SK-N-SH treated with all-trans-retinoic acid at 6 μM for 48 hours (cell line): ENCODE measurements at regions not wholly inside any gene's neighbourhood (a gene's known extent, or its start where the extent isn't known, plus 50 kb on each side); places are given as distances from the start of the nearest gene placed in this dataset.

ENCODE experiments used
- ATAC-seq: fragments of 200-7000 bp; cut with Tn5 transposase; 3 replicates; pipeline ENCODE4 v1.9.1; 2020; ENCODE audit warnings: mild to moderate bottlenecking, moderate library complexity
- ARNTL ChIP-seq: fragments of 450-650 bp; formaldehyde crosslinking; IDR thresholded peaks from 2 replicates; pipeline ENCODE4 v1.5.0; 2020; ENCODE audit warnings: low read depth, mild to moderate bottlenecking, moderate library complexity, borderline replicate concordance
- BACH2 ChIP-seq: fragments of 250-450 bp; sonication (Bioruptor Pico); IDR thresholded peaks from 2 replicates; pipeline ENCODE4 v1.9.0; 2021; ENCODE audit warnings: mild to moderate bottlenecking, borderline replicate concordance
- CREB5 ChIP-seq: fragments of 250-450 bp; sonication (Bioruptor Pico); IDR thresholded peaks from 2 replicates; pipeline ENCODE4 v1.5.1; 2020; ENCODE audit warnings: low read depth, mild to moderate bottlenecking, moderate library complexity
- CSDC2 ChIP-seq: fragments of 250-450 bp; sonication (Bioruptor Pico); IDR thresholded peaks from 2 replicates; pipeline ENCODE4 v1.5.0; 2020; ENCODE audit warnings: mild to moderate bottlenecking, moderate library complexity
- CSRNP3 ChIP-seq: fragments of 250-450 bp; sonication (Bioruptor Pico); IDR thresholded peaks from 2 replicates; pipeline ENCODE4 v1.5.1; 2021; ENCODE audit warnings: mild to moderate bottlenecking, moderate library complexity
- ESRRG ChIP-seq: fragments of 250-450 bp; sonication (Bioruptor Pico); IDR thresholded peaks from 2 replicates; pipeline ENCODE4 v1.6.1; 2021; ENCODE audit warnings: mild to moderate bottlenecking
- GLIS3 ChIP-seq: fragments of 250-450 bp; sonication (Bioruptor Pico); IDR thresholded peaks from 2 replicates; pipeline ENCODE4 v1.5.0; 2020; ENCODE audit warnings: mild to moderate bottlenecking, moderate library complexity
- ISL1 ChIP-seq: fragments of 250-450 bp; sonication (Bioruptor Pico); IDR thresholded peaks from 2 replicates; pipeline ENCODE4 v2.1.2; 2022; ENCODE audit warnings: mild to moderate bottlenecking, moderate library complexity
- OSR1 ChIP-seq: fragments of 250-450 bp; sonication (Bioruptor Pico); IDR thresholded peaks from 2 replicates; pipeline ENCODE4 v1.8.0; 2022; ENCODE audit warnings: moderate library complexity, mild to moderate bottlenecking, inconsistent platforms
- POU6F1 ChIP-seq: fragments of 250-450 bp; sonication (Bioruptor Pico); IDR thresholded peaks from 2 replicates; pipeline ENCODE4 v1.8.0; 2021; ENCODE audit warnings: low read depth, mild to moderate bottlenecking, moderate library complexity, borderline replicate concordance
- PPARA ChIP-seq: fragments of 250-450 bp; sonication (Bioruptor Pico); IDR thresholded peaks from 2 replicates; pipeline ENCODE4 v1.5.0; 2020; ENCODE audit warnings: mild to moderate bottlenecking, borderline replicate concordance
- RARB ChIP-seq: fragments of 250-450 bp; sonication (Bioruptor Pico); IDR thresholded peaks from 2 replicates; pipeline ENCODE4 v1.8.0; 2021; ENCODE audit warnings: mild to moderate bottlenecking, moderate library complexity
- SNAI2 ChIP-seq: fragments of 250-450 bp; sonication (Bioruptor Pico); IDR thresholded peaks from 2 replicates; pipeline ENCODE4 v1.5.0; 2020; ENCODE audit warnings: mild to moderate bottlenecking, moderate library complexity
- TCF4 ChIP-seq: fragments of 250-450 bp; sonication (Bioruptor Pico); IDR thresholded peaks from 2 replicates; pipeline ENCODE4 v1.8.0; 2021; ENCODE audit warnings: mild to moderate bottlenecking, moderate library complexity, borderline replicate concordance
- TOX ChIP-seq: fragments of 250-450 bp; sonication (Bioruptor Pico); IDR thresholded peaks from 2 replicates; pipeline ENCODE4 v1.8.0; 2021; ENCODE audit warnings: mild to moderate bottlenecking, moderate library complexity, borderline replicate concordance
- TSHZ2 ChIP-seq: fragments of 250-450 bp; sonication (Bioruptor Pico); IDR thresholded peaks from 2 replicates; pipeline ENCODE4 v1.5.0; 2020; ENCODE audit warnings: mild to moderate bottlenecking, moderate library complexity
- ZC3H10 ChIP-seq: fragments of 250-450 bp; sonication (Bioruptor Pico); IDR thresholded peaks from 2 replicates; pipeline ENCODE4 v1.5.1; 2021; ENCODE audit warnings: mild to moderate bottlenecking, moderate library complexity
- ZFP3 ChIP-seq: fragments of 250-450 bp; sonication (Bioruptor Pico); IDR thresholded peaks from 2 replicates; pipeline ENCODE4 v1.5.0; 2020; ENCODE audit warnings: mild to moderate bottlenecking, moderate library complexity
- ZFP30 ChIP-seq: fragments of 450-650 bp; formaldehyde crosslinking; IDR thresholded peaks from 2 replicates; pipeline ENCODE4 v1.5.0; 2022; ENCODE audit warnings: mild to moderate bottlenecking, moderate library complexity
- ZNF565 ChIP-seq: fragments of 450-650 bp; formaldehyde crosslinking; conservative IDR thresholded peaks from 2 replicates; pipeline ENCODE4 v1.5.0; 2020; ENCODE audit warnings: low read depth, mild to moderate bottlenecking, moderate library complexity
- ZNF70 ChIP-seq: fragments of 450-650 bp; formaldehyde crosslinking; IDR thresholded peaks from 2 replicates; pipeline ENCODE4 v1.5.0; 2020; ENCODE audit warnings: mild to moderate bottlenecking, moderate library complexity
- ZNF8 ChIP-seq: fragments of 450-650 bp; formaldehyde crosslinking; IDR thresholded peaks from 2 replicates; pipeline ENCODE4 v1.5.0; 2020; ENCODE audit warnings: mild to moderate bottlenecking, moderate library complexity

GRCh38 chr10:117727421-117727820, 184.9 kb downstream of the EMX2 start:
- no peak for TF ChIP-seq ARNTL (CRISPR knock-in tag)
- TF ChIP-seq TOX (CRISPR knock-in tag), result no peak
- no peak for TF ChIP-seq CSRNP3 (CRISPR knock-in tag)
- no peak for TF ChIP-seq ZNF70 (CRISPR knock-in tag)
- TF ChIP-seq POU6F1 (CRISPR knock-in tag), result no peak
- TF ChIP-seq GLIS3 (CRISPR knock-in tag), result no peak
- no peak for TF ChIP-seq CREB5 (CRISPR knock-in tag)
- TF ChIP-seq TSHZ2, result no peak
- no peak for TF ChIP-seq PPARA
- no peak for TF ChIP-seq RARB
- no peak for TF ChIP-seq ISL1
- no peak for TF ChIP-seq TCF4 (CRISPR knock-in tag)
- no peak for TF ChIP-seq ZC3H10 (CRISPR knock-in tag)
- TF ChIP-seq OSR1, result no peak
- no peak for TF ChIP-seq ZFP30
- TF ChIP-seq ZNF565, result no peak
- TF ChIP-seq SNAI2, result no peak
- ATAC-seq, result no peak

- TF ChIP-seq PPARA (no peak), TSHZ2 (no peak), BACH2 (CRISPR knock-in tag) (no peak), SNAI2 (no peak), OSR1 (no peak), POU6F1 (CRISPR knock-in tag) (no peak), ZC3H10 (CRISPR knock-in tag) (no peak), ARNTL (CRISPR knock-in tag) (no peak), RARB (no peak), TCF4 (CRISPR knock-in tag) (no peak), ZFP3 (no peak)
- ATAC-seq, result no peak
Measured at GRCh38 chr10:117728087-117728486, 185.5 kb downstream of the EMX2 start.

GRCh38 chr10:117729156-117729555, 186.6 kb downstream of the EMX2 start:
- no peak for TF ChIP-seq CREB5 (CRISPR knock-in tag)
- TF ChIP-seq CSRNP3 (CRISPR knock-in tag), result no peak
- TF ChIP-seq ZNF8 (CRISPR knock-in tag), result no peak
- no peak for TF ChIP-seq ARNTL (CRISPR knock-in tag)
- no peak for TF ChIP-seq SNAI2
- no peak for TF ChIP-seq BACH2 (CRISPR knock-in tag)
- no peak for TF ChIP-seq GLIS3 (CRISPR knock-in tag)
- no peak for TF ChIP-seq TOX (CRISPR knock-in tag)
- no peak for TF ChIP-seq CSDC2
- no peak for TF ChIP-seq TCF4 (CRISPR knock-in tag)
- no peak for TF ChIP-seq ESRRG (CRISPR knock-in tag)
- TF ChIP-seq ZNF70 (CRISPR knock-in tag), result no peak
- TF ChIP-seq ISL1, result no peak
- TF ChIP-seq PPARA, result no peak
- TF ChIP-seq ZFP3, result no peak
- no peak for TF ChIP-seq ZNF565
- ATAC-seq, result no peak
